H1 (cell line): ENCODE measurements at regions not wholly inside any gene's neighbourhood (a gene's known extent, or its start where the extent isn't known, plus 50 kb on each side); places are given as distances from the start of the nearest gene placed in this dataset.

Experiments
- CTCF ChIA-PET: fragments of 300-600 bp; sonication (Branson Sonifier 250); formaldehyde crosslinking; loops from one replicate; lab custom pipeline; 2021; ENCODE audit not compliant: partially characterized antibody; lab: Charles Lee
- POLR2A ChIA-PET: fragments of 300-600 bp; sonication (Branson Sonifier 250); formaldehyde crosslinking; loops from one replicate; lab custom pipeline; 2021; ENCODE audit warnings: inconsistent platforms; ENCODE audit not compliant: partially characterized antibody; lab: Charles Lee
- DNase-seq, 2 experiments: peaks; one replicate each; pipeline versions ENCODE4 v3.0.0 to v3.0.0-alpha.2; 2010 to 2022; ENCODE audit warnings: low spot score in 2 of 2, low read depth in 1 of 2, mixed read lengths in 1 of 2
- FAIRE-seq: peaks from 2 replicates; lab custom pipeline; 2011; peaks lifted over from hg19 to GRCh38; lab: Jason Lieb, UNC
- H2AFZ ChIP-seq: 2 replicates; pipeline ENCODE4 v1.8.1; 2012; ENCODE audit warnings: low read length, inconsistent platforms
- H2AK5ac ChIP-seq: 2 replicates; pipeline ENCODE4 v1.6.1; 2013; ENCODE audit warnings: low read depth, low read length
- H2BK120ac ChIP-seq: replicated peaks from 2 replicates; pipeline ENCODE3; 2013; ENCODE audit warnings: low read depth, low read length, inconsistent platforms
- H2BK12ac ChIP-seq: 2 replicates; pipeline ENCODE4 v1.6.1; 2013; ENCODE audit warnings: low read depth, low read length
- H2BK15ac ChIP-seq: 2 replicates; pipeline ENCODE4 v1.6.1; 2013; ENCODE audit warnings: low read length
- H2BK20ac ChIP-seq: 2 replicates; pipeline ENCODE4 v1.6.1; 2013; ENCODE audit warnings: low read length
- H2BK5ac ChIP-seq: 2 replicates; pipeline ENCODE4 v1.6.1; 2013; ENCODE audit warnings: low read depth, low read length
- H3K14ac ChIP-seq: 2 replicates; pipeline ENCODE4 v1.6.1; 2013; ENCODE audit warnings: inconsistent platforms; ENCODE audit not compliant: insufficient read length
- H3K18ac ChIP-seq: 2 replicates; pipeline ENCODE4 v1.6.1; 2013; ENCODE audit warnings: low read length; ENCODE audit errors: extremely low read depth
- H3K23ac ChIP-seq: 2 replicates; pipeline ENCODE4 v1.6.1; 2013; ENCODE audit warnings: inconsistent platforms; ENCODE audit not compliant: insufficient read length
- H3K23me2 ChIP-seq: 2 replicates; pipeline ENCODE4 v1.6.1; 2013; ENCODE audit warnings: low read depth, low read length
- H3K27ac ChIP-seq: 2 replicates; pipeline ENCODE4 v1.6.1; 2011; ENCODE audit warnings: low read depth, low read length, inconsistent platforms
- H3K27me3 ChIP-seq, 4 experiments: replicated peaks in 1 of 4; 1 replicate in 1 of 4; 2 replicates in 3 of 4; pipeline versions ENCODE4 v1.6.1 to v1.8.1; 2011 to 2013; ENCODE audit warnings: low read length in 3 of 4, mild to moderate bottlenecking in 3 of 4, inconsistent platforms in 2 of 4, mixed read lengths in 2 of 4, moderate library complexity in 1 of 4; ENCODE audit not compliant: control insufficient read depth in 3 of 4, insufficient read depth in 3 of 4; ENCODE audit errors: extremely low read depth in 1 of 4
- H3K36me3 ChIP-seq, 4 experiments: 2 replicates each; pipeline versions ENCODE4 v1.6.1 to v1.8.1; 2011 to 2013; ENCODE audit warnings: mild to moderate bottlenecking in 4 of 4, low read length in 3 of 4, moderate library complexity in 2 of 4, control low read depth in 1 of 4, inconsistent platforms in 1 of 4; ENCODE audit not compliant: insufficient read depth in 4 of 4, control insufficient read depth in 2 of 4
- H3K4ac ChIP-seq: replicated peaks from 2 replicates; pipeline ENCODE3; 2013; ENCODE audit warnings: low read length, low read depth, mixed read lengths, inconsistent platforms; ENCODE audit not compliant: insufficient read length
- H3K4me1 ChIP-seq, 4 experiments: replicated peaks in 1 of 4; 1 replicate in 1 of 4; 2 replicates in 3 of 4; pipeline versions ENCODE4 v1.6.1 to v1.8.1; 2011 to 2013; ENCODE audit warnings: low read length in 3 of 4, inconsistent platforms in 2 of 4, mixed read lengths in 1 of 4; ENCODE audit not compliant: insufficient read depth in 4 of 4, control insufficient read depth in 3 of 4
- H3K4me2 ChIP-seq, 2 experiments: 2 replicates each; pipeline versions ENCODE4 v1.6.1 to v1.8.1; 2011 to 2013; ENCODE audit warnings: low read depth in 2 of 2, low read length in 2 of 2, control low read depth in 1 of 2, inconsistent platforms in 1 of 2, mild to moderate bottlenecking in 1 of 2; ENCODE audit not compliant: insufficient read depth in 1 of 2
- H3K4me3 ChIP-seq, 4 experiments: fragments of 200-600, 300-600 bp in 1 of 4; sonication (generic), shearing (Covaris generic), sonication (Bioruptor Twin) in 1 of 4; 2 replicates each; pipeline versions ENCODE4 v1.5.1 to v1.8.1; 2011 to 2016; ENCODE audit warnings: low read length in 4 of 4, low read depth in 3 of 4, control low read depth in 2 of 4, inconsistent platforms in 2 of 4, mild to moderate bottlenecking in 2 of 4, mixed read lengths in 1 of 4, moderate library complexity in 1 of 4; ENCODE audit not compliant: insufficient read depth in 2 of 4; ENCODE audit errors: extremely low read depth in 1 of 4
- H3K56ac ChIP-seq: replicated peaks from 2 replicates; pipeline ENCODE3; 2013; ENCODE audit warnings: low read depth, mild to moderate bottlenecking, mixed read lengths, low read length, inconsistent platforms; ENCODE audit not compliant: insufficient read length
- H3K79me1 ChIP-seq: 2 replicates; pipeline ENCODE4 v1.6.1; 2013; ENCODE audit warnings: low read depth, low read length, control low read depth
- H3K79me2 ChIP-seq, 2 experiments: 2 replicates each; pipeline versions ENCODE4 v1.6.1 to v1.8.1; 2012 to 2013; ENCODE audit warnings: low read length in 2 of 2, mild to moderate bottlenecking in 2 of 2, inconsistent platforms in 1 of 2; ENCODE audit not compliant: insufficient read depth in 2 of 2, control insufficient read depth in 1 of 2
- H3K9ac ChIP-seq, 4 experiments: replicated peaks in 1 of 4; 1 replicate in 1 of 4; 2 replicates in 3 of 4; pipeline versions ENCODE4 v1.6.1 to v1.8.1; 2011 to 2013; ENCODE audit warnings: low read depth in 3 of 4, low read length in 3 of 4, control low read depth in 2 of 4, mild to moderate bottlenecking in 2 of 4, moderate library complexity in 2 of 4, inconsistent platforms in 1 of 4; ENCODE audit errors: extremely low read depth in 1 of 4
- H3K9me3 ChIP-seq, 2 experiments: 2 replicates each; pipeline versions ENCODE4 v1.6.1 to v1.8.1; 2012 to 2013; ENCODE audit warnings: mild to moderate bottlenecking in 2 of 2, moderate library complexity in 2 of 2, control low read depth in 1 of 2, inconsistent platforms in 1 of 2, low read depth in 1 of 2, low read length in 1 of 2, mixed read lengths in 1 of 2; ENCODE audit not compliant: insufficient read depth in 2 of 2
- H4K20me1 ChIP-seq, 2 experiments: replicated peaks in 1 of 2; 2 replicates each; pipeline versions ENCODE3 to v1.8.1; 2011 to 2013; ENCODE audit warnings: inconsistent platforms in 2 of 2, low read length in 2 of 2, mild to moderate bottlenecking in 1 of 2; ENCODE audit not compliant: insufficient read depth in 2 of 2, control insufficient read depth in 1 of 2
- H4K5ac ChIP-seq: 2 replicates; pipeline ENCODE4 v1.6.1; 2013; ENCODE audit warnings: low read length, low read depth, mixed read lengths, inconsistent platforms; ENCODE audit not compliant: insufficient read length
- H4K8ac ChIP-seq: 2 replicates; pipeline ENCODE4 v1.8.0; 2013; ENCODE audit warnings: mild to moderate bottlenecking, moderate library complexity, low read length, inconsistent platforms; ENCODE audit not compliant: insufficient read depth; ENCODE audit errors: extremely low read depth
- H4K91ac ChIP-seq: replicated peaks from 2 replicates; pipeline ENCODE3; 2013; ENCODE audit warnings: low read length, mixed read lengths, inconsistent platforms; ENCODE audit not compliant: insufficient read length
- E2F6 ChIP-seq: IDR thresholded peaks from 2 replicates; pipeline ENCODE4 v1.6.1; 2012; ENCODE audit warnings: inconsistent platforms
- HDAC6 ChIP-seq: IDR thresholded peaks from one replicate; pipeline ENCODE4 v1.7.1; 2012; ENCODE audit warnings: low read depth, mild to moderate bottlenecking, inconsistent platforms, low read length, moderate library complexity
- KDM4A ChIP-seq: IDR thresholded peaks from one replicate; pipeline ENCODE4 v1.7.1; 2012; ENCODE audit warnings: low read depth, mild to moderate bottlenecking, moderate library complexity, low read length, inconsistent platforms; ENCODE audit not compliant: severe bottlenecking
- PHF8 ChIP-seq: fragments of 200-600 bp; sonication (generic); conservative IDR thresholded peaks from 2 replicates; pipeline ENCODE4 v1.7.1; 2012; ENCODE audit warnings: low read depth, mild to moderate bottlenecking, inconsistent platforms, low read length, moderate library complexity
- RAD21 ChIP-seq, 2 experiments: IDR thresholded peaks in 1 of 2; conservative IDR thresholded peaks in 1 of 2; 2 replicates each; pipeline ENCODE4 v1.6.1; 2011; ENCODE audit warnings: low read depth in 2 of 2, low read length in 2 of 2, improper control_type of control experiment in 1 of 2, inconsistent platforms in 1 of 2, mild to moderate bottlenecking in 1 of 2, moderate library complexity in 1 of 2
- RFX5 ChIP-seq: IDR thresholded peaks from 2 replicates; pipeline ENCODE4 v1.6.1; 2011; ENCODE audit warnings: low read depth, low read length, improper control_type of control experiment, borderline replicate concordance
- SIX5 ChIP-seq: IDR thresholded peaks from 2 replicates; pipeline ENCODE4 v1.6.1; 2011; ENCODE audit warnings: mild to moderate bottlenecking, low read depth, low read length
- TAF1 ChIP-seq: IDR thresholded peaks from 2 replicates; pipeline ENCODE4 v1.6.1; 2011; ENCODE audit warnings: mild to moderate bottlenecking, low read depth, low read length
- YY1 ChIP-seq: IDR thresholded peaks from 2 replicates; pipeline ENCODE4 v1.6.1; 2011; ENCODE audit warnings: low read depth, mild to moderate bottlenecking, low read length
- WGBS, 2 experiments: shearing (Covaris generic) in 1 of 2; methylation state at CpG; one replicate each; pipeline versions ENCODE4 v1.1.6 to v1.1.7; 2013 to 2015; ENCODE audit warnings: low lambda C conversion rate in 2 of 2, mixed read lengths in 2 of 2, inconsistent platforms in 1 of 2, low coverage in 1 of 2, missing lambda C conversion rate in 1 of 2; ENCODE audit not compliant: insufficient replicate concordance in 2 of 2, insufficient coverage in 1 of 2, insufficient read length in 1 of 2; ENCODE audit errors: extremely low coverage in 1 of 2, missing lambda C conversion rate in 1 of 2; 5-methylcytosine and 5-hydroxymethylcytosine counted together

GRCh38 chr3:43176666-43177065, 70.8 kb upstream of the POMGNT2 start:
- Histone ChIP-seq H2AK5ac (no peak overlapping the region; the same call in 1 of the 2 replicates), H4K20me1 (no peaks in the 10 kb centered on the region), H3K14ac (no peak overlapping the region), H2BK15ac (no peak overlapping the region), H3K36me3 (no peaks in the 10 kb centered on the region), H3K4me1 (no peaks in the 10 kb centered on the region; a peak in 1 of 7 replicates), H2AFZ (no peak overlapping the region), H2BK5ac (peak overlapping the region; percentile 41; the same call in 1 of the 2 replicates), H4K91ac (no peak overlapping the region), H3K79me1 (no peaks in the 10 kb centered on the region), H3K9ac (no peak overlapping the region), H2BK120ac (no peak overlapping the region), H3K23ac (no peak overlapping the region), H3K18ac (no peak overlapping the region), H3K9me3 (no peaks in the 10 kb centered on the region), H3K4me3 (no peak overlapping the region), H2BK20ac (no peak overlapping the region), H3K79me2 (no peaks in the 10 kb centered on the region), H2BK12ac (no peak overlapping the region), H3K4me2 (no peak overlapping the region), H4K8ac (no peak overlapping the region), H3K56ac (no peak overlapping the region), H3K4ac (no peak overlapping the region), H3K23me2 (no peaks in the 10 kb centered on the region), H4K5ac (no peak overlapping the region), H3K27ac (no peak overlapping the region), H3K27me3 (no peaks in the 10 kb centered on the region)
- no peak for DNase-seq
- FAIRE-seq: no peak
- TF ChIP-seq E2F6: no peak
- TF ChIP-seq RFX5: no peak
- no peak for TF ChIP-seq YY1
- no peak for TF ChIP-seq RAD21 (IDR thresholded peaks at IDR 0.05 in 1 of 2, conservative IDR thresholded peaks at IDR 0.05 in 1 of 2; ENCODE audit: low read depth in 2 of 2, low read length in 2 of 2)
- no peak for TF ChIP-seq PHF8
- TF ChIP-seq HDAC6: no peak
- no peak for TF ChIP-seq TAF1
- TF ChIP-seq SIX5: no peak
- TF ChIP-seq KDM4A: no peak
- 98% methylated on average over 4 of the region's 4 CpGs; no CpG with 5 or more reads in 1 of the 2 experiments for WGBS, 2 experiments
- CTCF ChIA-PET: interaction anchor here (1.1 to 2.5 kb wide), 2 partner anchors 21 to 105 kb away, joined by 3 to 10 read pairs; no protein-coding TSS in a partner anchor
- POLR2A ChIA-PET: no interaction called here
